GM12873 (cell line): ENCODE measurements at regions not wholly inside any gene's neighbourhood (a gene's known extent, or its start where the extent isn't known, plus 50 kb on each side); places are given as distances from the start of the nearest gene placed in this dataset.

ENCODE experiments used
- TF ChIP-seq, protein P1 (sequence below): IDR thresholded peaks from 2 replicates; pipeline ENCODE4 v1.5.1; 2012; ENCODE audit warnings: low read depth, mild to moderate bottlenecking, moderate library complexity, low read length, control low read depth; ENCODE audit not compliant: insufficient read depth; ENCODE audit errors: missing control alignments

DNA sequence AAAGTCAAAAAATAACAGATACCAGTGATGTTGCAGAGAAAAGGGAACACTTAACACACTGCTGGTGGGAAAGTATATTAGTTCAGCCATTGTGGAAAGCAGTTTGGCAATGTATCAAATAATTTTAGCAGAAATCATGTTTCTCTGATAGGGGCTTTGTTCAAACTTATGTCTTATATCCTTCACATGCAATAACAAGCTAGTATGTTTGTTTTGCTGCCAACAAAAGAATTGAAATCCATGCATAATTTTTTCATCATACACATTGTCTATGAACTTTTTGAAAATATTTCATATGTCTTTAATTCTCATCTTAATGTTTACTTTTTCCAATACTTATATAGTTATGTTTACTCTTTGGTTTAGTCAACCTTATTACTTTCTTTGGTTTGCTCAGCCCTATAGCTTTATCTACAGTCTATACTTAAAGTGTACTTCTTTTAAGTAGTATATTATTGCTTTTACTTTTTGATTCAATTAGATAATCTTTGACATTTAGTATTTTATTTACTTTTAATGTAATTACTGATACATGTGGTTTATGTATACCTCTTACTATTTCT is 639.6 kb upstream of the CBLB start:
- TF ChIP-seq, protein P1, sequence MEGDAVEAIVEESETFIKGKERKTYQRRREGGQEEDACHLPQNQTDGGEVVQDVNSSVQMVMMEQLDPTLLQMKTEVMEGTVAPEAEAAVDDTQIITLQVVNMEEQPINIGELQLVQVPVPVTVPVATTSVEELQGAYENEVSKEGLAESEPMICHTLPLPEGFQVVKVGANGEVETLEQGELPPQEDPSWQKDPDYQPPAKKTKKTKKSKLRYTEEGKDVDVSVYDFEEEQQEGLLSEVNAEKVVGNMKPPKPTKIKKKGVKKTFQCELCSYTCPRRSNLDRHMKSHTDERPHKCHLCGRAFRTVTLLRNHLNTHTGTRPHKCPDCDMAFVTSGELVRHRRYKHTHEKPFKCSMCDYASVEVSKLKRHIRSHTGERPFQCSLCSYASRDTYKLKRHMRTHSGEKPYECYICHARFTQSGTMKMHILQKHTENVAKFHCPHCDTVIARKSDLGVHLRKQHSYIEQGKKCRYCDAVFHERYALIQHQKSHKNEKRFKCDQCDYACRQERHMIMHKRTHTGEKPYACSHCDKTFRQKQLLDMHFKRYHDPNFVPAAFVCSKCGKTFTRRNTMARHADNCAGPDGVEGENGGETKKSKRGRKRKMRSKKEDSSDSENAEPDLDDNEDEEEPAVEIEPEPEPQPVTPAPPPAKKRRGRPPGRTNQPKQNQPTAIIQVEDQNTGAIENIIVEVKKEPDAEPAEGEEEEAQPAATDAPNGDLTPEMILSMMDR, result no peak

DNA sequence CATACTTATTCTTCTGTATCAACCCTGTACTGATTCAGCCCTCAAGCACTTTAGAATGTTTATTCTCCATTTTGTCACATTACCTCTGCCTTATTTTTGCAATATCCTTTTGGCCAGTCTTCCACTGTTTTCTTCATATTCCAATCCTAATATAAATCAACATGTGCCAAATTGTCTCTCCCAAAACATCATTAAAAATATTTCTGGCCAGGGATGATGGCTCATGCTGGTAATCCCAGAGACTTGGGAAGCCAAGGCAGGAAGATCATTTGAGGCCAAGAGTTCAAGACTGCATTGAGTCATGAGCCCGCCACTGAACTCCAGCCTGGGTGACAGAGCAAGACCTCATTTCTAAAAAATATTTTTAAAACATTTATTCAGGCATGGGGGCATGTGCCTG is 641.4 kb upstream of the CBLB start:
- TF ChIP-seq, protein P1, result no peak

DNA sequence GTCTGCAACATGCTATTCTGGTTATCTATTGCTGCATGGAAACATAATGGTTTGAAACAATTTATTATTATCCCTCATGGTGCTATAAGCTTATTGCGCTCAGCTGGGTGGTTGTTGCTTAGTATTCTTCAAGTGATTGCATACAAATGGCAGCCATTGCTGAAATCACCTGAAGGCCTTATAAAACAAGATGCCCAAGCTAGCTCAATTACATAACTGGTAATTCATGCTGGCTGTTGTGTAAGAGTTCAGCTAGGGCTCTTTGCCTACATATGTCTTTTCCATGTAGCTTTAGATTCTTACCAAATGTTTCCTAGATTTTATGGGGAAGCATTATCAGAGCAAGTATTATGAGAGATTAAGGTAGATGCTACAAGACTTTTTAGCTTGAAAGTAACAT is 644.0 kb upstream of the CBLB start:
- TF ChIP-seq, protein P1, result no peak

DNA sequence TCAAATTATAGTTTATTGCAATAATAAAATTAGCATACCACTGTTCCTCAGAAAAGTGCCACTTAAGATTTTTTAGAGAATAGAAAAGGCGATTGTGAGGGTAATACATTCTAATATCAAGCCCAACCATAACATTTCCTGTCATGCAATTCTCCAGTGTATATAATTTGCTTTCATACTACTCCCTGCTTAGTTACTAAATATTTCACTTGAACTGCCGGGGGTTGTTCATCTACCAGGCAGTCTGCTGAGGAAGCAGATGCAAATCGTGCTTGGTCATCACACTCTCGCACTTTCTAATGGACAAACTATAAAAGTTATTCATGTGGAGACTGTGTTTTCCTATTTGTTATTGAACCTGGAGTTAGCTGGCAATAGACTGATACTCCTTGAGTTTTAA is 645.6 kb upstream of the CBLB start:
- TF ChIP-seq, protein P1, result no peak

DNA sequence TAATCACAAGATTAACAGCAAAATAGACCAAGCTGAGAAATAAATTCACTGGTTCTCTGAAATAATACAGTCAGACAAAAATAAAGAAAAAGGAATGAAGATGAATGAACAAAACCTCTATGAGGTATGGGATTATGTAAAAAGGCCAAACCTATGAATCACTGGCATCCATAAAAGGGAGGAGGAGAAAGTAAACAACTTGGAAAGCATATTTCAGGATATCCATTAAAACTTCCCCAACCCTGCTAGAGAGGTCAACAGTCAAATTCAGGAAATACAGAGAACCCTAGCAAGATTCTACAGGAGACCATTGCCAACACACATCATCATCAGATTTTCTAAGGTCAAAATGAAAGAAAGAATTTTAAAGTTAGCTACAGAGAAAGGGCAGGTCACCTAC is 649.7 kb upstream of the CBLB start:
- TF ChIP-seq, protein P1, result no peak

DNA sequence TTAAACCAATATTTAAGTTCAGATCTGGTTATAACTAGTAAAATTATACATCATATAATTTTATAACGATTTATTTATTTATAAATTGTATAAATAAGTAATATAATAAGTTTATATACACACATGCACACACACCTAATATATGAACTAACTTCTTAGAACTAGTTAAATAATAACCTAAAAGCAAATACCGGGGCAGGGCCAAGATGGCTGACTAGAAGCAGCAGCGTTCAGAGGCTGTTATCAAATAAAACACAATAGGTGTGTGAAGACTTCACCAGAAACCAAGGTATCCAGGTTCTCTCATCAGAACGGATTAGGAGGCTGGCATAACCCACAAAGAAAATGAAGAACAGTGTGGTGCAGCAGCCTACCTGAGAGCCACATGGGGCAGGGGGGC is 653.6 kb upstream of the CBLB start:
- TF ChIP-seq, protein P1, result no peak

DNA sequence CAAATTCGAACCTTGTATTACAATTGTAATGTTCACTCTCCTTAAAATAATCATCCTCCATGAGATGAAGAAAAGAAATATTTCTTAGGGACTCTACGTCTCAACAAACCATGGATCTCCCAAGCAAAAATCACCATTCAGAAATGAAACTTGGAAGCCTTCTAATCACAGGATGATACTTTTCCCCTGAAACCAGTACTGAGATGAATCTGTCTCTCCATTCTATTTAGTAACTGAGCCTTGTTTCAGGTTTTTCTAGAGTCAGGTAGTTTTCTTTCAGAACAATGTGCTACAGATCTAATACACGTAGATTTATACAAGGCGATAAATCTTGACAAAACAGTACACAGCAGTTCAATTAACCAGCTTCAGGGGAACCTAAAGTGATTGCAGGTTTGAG is 660.1 kb upstream of the CBLB start:
- TF ChIP-seq, protein P1, result no peak
